ENCODE measurements at regions not wholly inside any gene's neighbourhood (a gene's known extent, or its start where the extent isn't known, plus 50 kb on each side); places are given as distances from the start of the nearest gene placed in this dataset.
"Not testable (repeated sequence)": the region's sequence is repeated elsewhere in the genome, so short reads cannot be mapped to it uniquely, and the experiment has no call there.

DNA sequence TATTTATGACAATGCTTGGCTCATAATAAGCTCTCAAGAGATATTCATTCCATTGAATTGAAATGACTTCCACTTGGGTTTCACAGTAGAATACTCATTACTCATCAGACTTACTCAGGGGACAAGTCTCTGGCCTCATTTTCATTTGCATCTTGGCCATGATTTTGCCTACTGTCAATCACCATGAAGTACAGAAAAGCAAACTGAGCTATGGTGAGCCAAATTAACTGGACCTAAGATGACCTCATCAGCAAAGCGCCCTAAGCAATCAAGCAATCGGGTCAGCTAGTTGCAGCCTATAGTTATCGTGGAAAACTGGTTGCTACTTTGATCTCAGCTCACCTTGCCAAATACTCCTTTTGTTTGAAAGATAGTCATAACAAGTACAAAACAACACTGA lies 494.7 kb upstream of the SLC35B3 start:
- H3K9ac ChIP-seq (ENCODE audit: insufficient read depth in 1 of 2, low read length in 2 of 2): no peak overlapping the region
- H3K9me3 ChIP-seq (ENCODE audit: control insufficient read depth in 4 of 4, insufficient read depth in 3 of 4, low read length in 3 of 4): no peaks in the 10 kb centered on the region
- H3K36me3 ChIP-seq (ENCODE audit: control insufficient read depth in 4 of 4, insufficient read depth in 4 of 4, low read length in 4 of 4): no peaks in the 10 kb centered on the region
- peaks cover 0 to 5% (median 0%) of the 10 kb centered on the region in 3 donors for H3K27me3 ChIP-seq (ENCODE audit: control insufficient read depth in 3 of 3, insufficient read depth in 3 of 3, low read length in 2 of 3)
- TF ChIP-seq CTCF (IDR thresholded peaks at IDR 0.05; ENCODE audit: control extremely low read depth, extremely low read depth): no peak
- H3K4me1 ChIP-seq (ENCODE audit: control insufficient read depth in 5 of 5, insufficient read depth in 5 of 5, low read length in 5 of 5): peaks cover 0 to 5% (median 3%) of the 10 kb centered on the region in 5 donors
- H3K27ac ChIP-seq (ENCODE audit: low read depth in 1 of 2, low read length in 1 of 2): no peak overlapping the region
- H3K4me3 ChIP-seq: no peak overlapping the region
- DNase-seq (no peak), ATAC-seq (ENCODE audit: insufficient read depth, low FRiP score) (no peak)
- WGBS, 2 donors: 95 to 96% methylated on average over 3 of the region's 3 CpGs

DNA sequence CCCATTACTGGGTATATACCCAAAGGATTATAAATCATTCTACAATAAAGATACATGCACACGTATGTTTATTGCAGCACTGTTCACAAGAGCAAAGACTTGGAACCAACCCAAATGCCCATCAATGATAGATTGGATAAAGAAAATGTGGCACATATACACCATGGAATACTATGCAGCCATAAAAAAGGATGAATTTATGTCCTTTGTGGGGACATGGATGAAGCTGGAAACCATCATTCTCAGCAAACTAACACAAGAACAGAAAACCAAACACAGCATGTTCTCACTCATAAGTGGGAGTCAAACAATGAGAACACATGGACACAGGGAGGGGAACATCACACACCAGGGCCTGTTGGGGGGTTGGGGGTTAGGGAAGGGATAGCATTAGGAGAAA lies 484.9 kb upstream of the SLC35B3 start:
- H3K27me3 ChIP-seq (ENCODE audit: control insufficient read depth in 3 of 3, insufficient read depth in 3 of 3, low read length in 2 of 3); H3K36me3 ChIP-seq (ENCODE audit: control insufficient read depth in 4 of 4, insufficient read depth in 4 of 4, low read length in 4 of 4); ATAC-seq (ENCODE audit: insufficient read depth, low FRiP score); H3K27ac ChIP-seq (ENCODE audit: low read depth in 1 of 2, low read length in 1 of 2); H3K4me1 ChIP-seq (ENCODE audit: control insufficient read depth in 5 of 5, insufficient read depth in 5 of 5, low read length in 5 of 5); H3K4me3 ChIP-seq; DNase-seq; H3K9me3 ChIP-seq (ENCODE audit: control insufficient read depth in 4 of 4, insufficient read depth in 3 of 4, low read length in 3 of 4); H3K9ac ChIP-seq (ENCODE audit: insufficient read depth in 1 of 2, low read length in 2 of 2): not testable (repeated sequence)
- WGBS, 2 donors: 83 to 90% methylated on average over 1 of the region's 1 CpG

- Histone ChIP-seq H3K27me3 (ENCODE audit: control insufficient read depth in 3 of 3, insufficient read depth in 3 of 3, low read length in 2 of 3) (no peaks in the 10 kb centered on the region), H3K9me3 (ENCODE audit: control insufficient read depth in 4 of 4, insufficient read depth in 3 of 4, low read length in 3 of 4) (no peaks in the 10 kb centered on the region), H3K4me3 (no peak overlapping the region), H3K27ac (ENCODE audit: low read depth in 1 of 2, low read length in 1 of 2) (no peak overlapping the region), H3K36me3 (ENCODE audit: control insufficient read depth in 4 of 4, insufficient read depth in 4 of 4, low read length in 4 of 4) (no peaks in the 10 kb centered on the region), H3K4me1 (ENCODE audit: control insufficient read depth in 5 of 5, insufficient read depth in 5 of 5, low read length in 5 of 5) (no peaks in the 10 kb centered on the region), H3K9ac (ENCODE audit: insufficient read depth in 1 of 2, low read length in 2 of 2) (no peak overlapping the region)
- ATAC-seq (ENCODE audit: insufficient read depth, low FRiP score) (no peak), DNase-seq (no peak)
- 86 to 89% methylated on average over 2 of the region's 2 CpGs for WGBS, 2 donors
- no peak for TF ChIP-seq CTCF (IDR thresholded peaks at IDR 0.05; ENCODE audit: control extremely low read depth, extremely low read depth)
These were observed 482.9 kb upstream of the SLC35B3 start for GRCh38 chr6:8918196-8918595.

DNA sequence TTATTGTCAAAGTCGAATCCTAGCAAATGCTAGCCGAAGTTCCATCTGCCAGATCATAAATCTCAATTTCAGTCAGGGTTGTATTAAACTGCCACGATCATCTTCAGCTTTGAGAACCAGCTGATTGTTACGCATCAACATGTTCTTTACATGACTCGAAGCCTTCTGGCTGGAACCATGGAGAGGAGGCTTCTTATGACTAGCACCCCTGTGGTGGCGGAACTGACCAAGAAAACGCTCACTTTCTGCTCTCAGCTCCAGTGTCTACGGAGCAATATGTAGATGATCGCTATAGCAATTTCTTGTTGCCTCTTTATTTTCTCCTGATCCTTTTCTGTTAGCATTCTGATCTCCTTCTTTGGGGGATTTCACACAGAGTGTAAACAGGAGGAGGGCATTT lies 479.4 kb upstream of the SLC35B3 start:
- ATAC-seq (ENCODE audit: insufficient read depth, low FRiP score): no peak
- H3K4me3 ChIP-seq: no peak overlapping the region
- H3K27me3 ChIP-seq (ENCODE audit: control insufficient read depth in 3 of 3, insufficient read depth in 3 of 3, low read length in 2 of 3): no peaks in the 10 kb centered on the region
- H3K4me1 ChIP-seq (ENCODE audit: control insufficient read depth in 5 of 5, insufficient read depth in 5 of 5, low read length in 5 of 5): no peaks in the 10 kb centered on the region
- 91% methylated on average over 9 of the region's 9 CpGs for WGBS, 2 donors
- no peak for DNase-seq
- H3K27ac ChIP-seq (ENCODE audit: low read depth in 1 of 2, low read length in 1 of 2): no peak overlapping the region
- TF ChIP-seq CTCF (IDR thresholded peaks at IDR 0.05; ENCODE audit: control extremely low read depth, extremely low read depth): no peak
- H3K9ac ChIP-seq (ENCODE audit: insufficient read depth in 1 of 2, low read length in 2 of 2): no peak overlapping the region
- H3K36me3 ChIP-seq (ENCODE audit: control insufficient read depth in 4 of 4, insufficient read depth in 4 of 4, low read length in 4 of 4): no peaks in the 10 kb centered on the region
- peaks cover 0 to 10% (median under 1%) of the 10 kb centered on the region in 4 donors for H3K9me3 ChIP-seq (ENCODE audit: control insufficient read depth in 4 of 4, insufficient read depth in 3 of 4, low read length in 3 of 4)
